ENCODE measurements at regions not wholly inside any gene's neighbourhood (a gene's known extent, or its start where the extent isn't known, plus 50 kb on each side); places are given as distances from the start of the nearest gene placed in this dataset.

- TF ChIP-seq CTCF (conservative IDR thresholded peaks at IDR 0.05) (no peak), EZH2 (IDR thresholded peaks at IDR 0.05; ENCODE audit: low read depth) (no peak)
Measured at GRCh38 chr4:24742335-24742734, 53.0 kb upstream of the SOD3 start.
